ENCODE measurements at regions not wholly inside any gene's neighbourhood (a gene's known extent, or its start where the extent isn't known, plus 50 kb on each side); places are given as distances from the start of the nearest gene placed in this dataset.

DNA sequence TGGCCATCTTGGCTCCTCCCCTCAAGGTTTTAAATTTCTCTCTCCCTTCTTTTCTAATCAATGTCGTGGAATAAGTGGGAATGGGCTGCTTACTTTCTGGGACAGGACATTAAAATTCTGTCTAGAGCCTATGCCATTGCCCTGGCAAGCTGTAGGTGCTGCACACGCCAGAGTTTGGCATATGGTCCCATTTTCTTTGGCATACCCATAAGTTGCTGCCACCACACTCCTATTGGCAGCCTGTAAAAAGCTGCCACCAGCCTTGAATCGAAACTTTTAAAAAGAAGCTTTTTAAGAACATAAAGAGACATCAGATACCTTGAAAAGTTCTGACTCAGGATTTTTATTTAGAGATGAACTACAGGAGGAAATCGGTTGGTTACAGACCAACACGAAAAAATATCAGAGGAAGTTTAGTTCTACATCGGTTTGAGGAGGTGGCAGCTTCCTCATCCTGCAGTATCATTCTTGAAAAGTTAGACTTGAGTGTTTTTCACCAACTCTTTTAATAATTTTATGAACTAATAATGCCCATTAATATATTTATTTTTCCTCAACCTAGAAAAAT is 517.8 kb upstream of the ANO5 start:
- Mint-ChIP-seq H3K36me3 (no peaks in the 10 kb centered on the region), H3K9me3 (no peaks in the 10 kb centered on the region), H3K4me3 (no peak overlapping the region), H3K4me1 (ENCODE audit: unreplicated experiment) (no peaks in the 10 kb centered on the region), H3K27ac (no peak overlapping the region), H3K27me3 (no peaks in the 10 kb centered on the region)
- TF ChIP-seq, protein P1, sequence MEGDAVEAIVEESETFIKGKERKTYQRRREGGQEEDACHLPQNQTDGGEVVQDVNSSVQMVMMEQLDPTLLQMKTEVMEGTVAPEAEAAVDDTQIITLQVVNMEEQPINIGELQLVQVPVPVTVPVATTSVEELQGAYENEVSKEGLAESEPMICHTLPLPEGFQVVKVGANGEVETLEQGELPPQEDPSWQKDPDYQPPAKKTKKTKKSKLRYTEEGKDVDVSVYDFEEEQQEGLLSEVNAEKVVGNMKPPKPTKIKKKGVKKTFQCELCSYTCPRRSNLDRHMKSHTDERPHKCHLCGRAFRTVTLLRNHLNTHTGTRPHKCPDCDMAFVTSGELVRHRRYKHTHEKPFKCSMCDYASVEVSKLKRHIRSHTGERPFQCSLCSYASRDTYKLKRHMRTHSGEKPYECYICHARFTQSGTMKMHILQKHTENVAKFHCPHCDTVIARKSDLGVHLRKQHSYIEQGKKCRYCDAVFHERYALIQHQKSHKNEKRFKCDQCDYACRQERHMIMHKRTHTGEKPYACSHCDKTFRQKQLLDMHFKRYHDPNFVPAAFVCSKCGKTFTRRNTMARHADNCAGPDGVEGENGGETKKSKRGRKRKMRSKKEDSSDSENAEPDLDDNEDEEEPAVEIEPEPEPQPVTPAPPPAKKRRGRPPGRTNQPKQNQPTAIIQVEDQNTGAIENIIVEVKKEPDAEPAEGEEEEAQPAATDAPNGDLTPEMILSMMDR (conservative IDR thresholded peaks at IDR 0.05) = no peak
- DNase-seq (ENCODE audit: extremely low spot score, unreplicated experiment) = no peak

DNA sequence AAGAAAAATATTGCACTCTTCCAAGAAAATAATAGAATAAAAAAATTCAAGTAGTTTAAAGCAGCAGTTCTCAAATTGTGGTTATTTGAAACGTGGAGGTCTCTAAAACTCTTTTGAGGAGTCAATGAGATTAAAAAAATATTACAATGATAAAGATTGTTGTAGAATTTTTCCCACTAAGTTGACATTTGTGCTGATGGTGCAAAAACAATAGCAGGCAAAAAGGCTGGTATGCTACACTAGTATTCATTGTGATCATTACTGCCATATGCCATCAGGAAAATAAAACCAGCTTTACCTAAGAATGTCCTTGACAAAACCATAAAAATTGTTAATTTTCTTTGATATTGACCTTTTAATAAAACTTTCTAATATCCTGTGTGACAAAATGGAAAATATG is 505.2 kb upstream of the ANO5 start:
- DNase-seq (ENCODE audit: extremely low spot score, unreplicated experiment) = no peak
- Mint-ChIP-seq H3K27ac (no peak overlapping the region), H3K4me1 (ENCODE audit: unreplicated experiment) (no peaks in the 10 kb centered on the region), H3K27me3 (no peaks in the 10 kb centered on the region), H3K36me3 (no peaks in the 10 kb centered on the region), H3K9me3 (no peaks in the 10 kb centered on the region), H3K4me3 (no peak overlapping the region)
- TF ChIP-seq, protein P1 (conservative IDR thresholded peaks at IDR 0.05) = no peak

DNA sequence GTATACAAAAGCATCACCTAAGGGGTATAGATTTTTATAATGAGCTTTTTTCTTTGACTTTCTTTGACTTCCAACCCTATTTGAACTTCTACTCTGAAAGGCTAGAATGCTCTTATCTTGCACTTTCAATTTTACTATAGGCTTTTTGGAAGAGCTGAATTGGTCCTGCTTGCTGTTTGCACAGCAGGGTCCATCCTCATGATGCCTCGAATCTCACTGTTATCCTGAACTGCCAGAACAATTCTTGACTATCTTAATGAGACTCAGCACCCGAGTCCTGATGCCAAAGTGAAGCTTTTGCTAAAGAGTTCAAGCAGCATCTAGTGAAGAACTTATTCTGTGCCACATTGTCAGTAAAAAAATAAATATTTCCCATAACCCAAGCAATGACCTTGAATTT is 488.3 kb upstream of the ANO5 start:
- no peak for DNase-seq (ENCODE audit: extremely low spot score, unreplicated experiment)
- Mint-ChIP-seq H3K4me3 (no peak overlapping the region), H3K27ac (no peak overlapping the region), H3K4me1 (ENCODE audit: unreplicated experiment) (no peaks in the 10 kb centered on the region), H3K9me3 (no peaks in the 10 kb centered on the region), H3K36me3 (no peaks in the 10 kb centered on the region), H3K27me3 (no peaks in the 10 kb centered on the region)
- TF ChIP-seq, protein P1 (conservative IDR thresholded peaks at IDR 0.05) = no peak

DNA sequence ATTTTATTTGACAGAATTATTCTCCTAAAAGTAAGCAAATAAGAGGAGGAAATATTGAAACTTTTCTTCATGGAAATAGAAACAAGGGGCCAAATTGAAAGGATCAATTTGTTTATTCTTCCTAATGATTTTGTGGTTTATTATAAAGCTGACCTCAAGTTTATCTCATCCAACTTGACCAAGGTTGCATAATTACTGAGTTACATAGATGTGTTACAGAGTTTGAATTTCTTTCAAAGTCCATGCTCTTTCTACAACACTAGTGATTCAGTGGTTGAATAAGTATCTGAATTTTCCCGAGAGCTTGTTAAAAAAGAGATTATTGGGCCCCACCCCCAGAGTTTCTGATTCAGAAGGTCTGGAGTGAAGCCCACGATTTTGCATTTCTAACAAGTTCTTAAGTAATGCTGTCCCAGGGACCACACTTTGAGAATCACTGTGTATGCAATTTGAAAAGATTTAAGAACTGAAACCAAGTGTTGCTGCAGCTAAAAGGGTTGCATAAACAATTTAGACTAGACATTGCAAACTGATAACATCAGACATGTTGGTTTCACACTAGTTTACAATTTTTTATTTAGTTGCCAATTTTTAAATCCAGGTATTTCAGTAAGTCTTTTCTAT is 485.7 kb upstream of the ANO5 start:
- Mint-ChIP-seq H3K4me3 (no peak overlapping the region), H3K9me3 (no peaks in the 10 kb centered on the region), H3K4me1 (ENCODE audit: unreplicated experiment) (peaks cover 9% of the 10 kb centered on the region), H3K27me3 (no peaks in the 10 kb centered on the region), H3K27ac (no peak overlapping the region), H3K36me3 (no peaks in the 10 kb centered on the region)
- DNase-seq (ENCODE audit: extremely low spot score, unreplicated experiment) = no peak
- TF ChIP-seq, protein P1 (conservative IDR thresholded peaks at IDR 0.05) = no peak

DNA sequence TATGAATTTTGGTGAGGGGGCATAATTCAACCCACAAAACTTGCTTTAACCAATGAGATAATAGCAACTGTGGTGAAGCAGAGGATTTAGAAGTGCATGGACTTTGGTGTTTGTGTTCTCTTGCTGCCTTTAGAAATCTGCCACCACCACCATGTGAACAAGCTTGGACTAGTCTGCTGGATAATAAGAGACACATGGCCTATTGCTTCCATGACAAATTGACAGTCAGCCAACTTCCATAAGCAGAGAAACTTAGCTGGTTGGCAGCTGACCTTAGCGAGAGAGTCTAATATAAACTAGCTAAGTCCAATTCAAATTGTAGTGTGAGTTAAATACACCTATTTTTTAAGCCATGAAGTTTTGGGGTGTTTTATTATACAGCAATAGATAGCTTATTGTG is 482.1 kb upstream of the ANO5 start:
- Mint-ChIP-seq H3K36me3 (no peaks in the 10 kb centered on the region), H3K4me3 (no peak overlapping the region), H3K27me3 (no peaks in the 10 kb centered on the region), H3K27ac (no peak overlapping the region), H3K4me1 (ENCODE audit: unreplicated experiment) (peaks cover 9% of the 10 kb centered on the region), H3K9me3 (no peaks in the 10 kb centered on the region)
- no peak for DNase-seq (ENCODE audit: extremely low spot score, unreplicated experiment)
- TF ChIP-seq, protein P1 (conservative IDR thresholded peaks at IDR 0.05) = no peak
